Ovary (tissue), 7 donors: ENCODE measurements at regions not wholly inside any gene's neighbourhood (a gene's known extent, or its start where the extent isn't known, plus 50 kb on each side); places are given as distances from the start of the nearest gene placed in this dataset.

Source experiments
- DNase-seq, 5 donors: peaks; one replicate each; pipeline ENCODE4 v3.0.0-alpha.2; 2019 to 2020
- H3K27ac ChIP-seq, 2 donors: fragments of 200-600 bp; one replicate each; pipeline versions ENCODE4 v1.5.1 to v1.8.0; 2019 to 2022
- H3K27me3 ChIP-seq: fragments of 200-600 bp; one replicate; pipeline ENCODE4 v1.8.0; 2022
- H3K36me3 ChIP-seq: fragments of 200-600 bp; sonication (generic); one replicate; pipeline ENCODE4 v1.5.1; 2019
- H3K4me1 ChIP-seq: one replicate; pipeline ENCODE4 v1.8.1; 2013; ENCODE audit warnings: mild to moderate bottlenecking, moderate library complexity; ENCODE audit not compliant: insufficient read depth
- H3K4me3 ChIP-seq: fragments of 200-600 bp; sonication (generic); one replicate; pipeline ENCODE4 v1.5.1; 2017
- H3K9me3 ChIP-seq, 2 donors: fragments of 200-600 bp in 1 of 2; sonication (generic) in 1 of 2; one replicate each; pipeline versions ENCODE4 v1.5.1 to v1.8.1; 2013 to 2019; ENCODE audit warnings: mild to moderate bottlenecking in 1 of 2, moderate library complexity in 1 of 2
- EP300 ChIP-seq: sonication (generic); formaldehyde crosslinking; IDR thresholded peaks from one replicate; pipeline ENCODE4 v1.6.1; 2017; ENCODE audit warnings: antibody characterized with exemption
- POLR2A ChIP-seq: fragments of 450-650 bp; IDR thresholded peaks from one replicate; pipeline ENCODE4 v1.6.1; 2017; ENCODE audit warnings: antibody characterized with exemption, mild to moderate bottlenecking, moderate library complexity
- WGBS, 3 donors: extraction: QIAGEN DNeasy Blood & Tissue Kit in 1 of 3; methylation state at CpG; one replicate each; pipeline versions ENCODE4 v1.1.5 to v1.1.7; 2013 to 2017; 5-methylcytosine and 5-hydroxymethylcytosine counted together
- intact Hi-C, 4 donors: fragments of 100-400 bp; cut with DNase I; formaldehyde crosslinking; loops; one replicate each; pipeline versions ENCODE4 v1.11.0 to v1.15.1; 2022 to 2023
- TF ChIP-seq, protein P1 (sequence below), 3 donors: fragments of 450-650 bp in 2 of 3; fragments of 200-600 bp in 1 of 3; IDR thresholded peaks; one replicate each; pipeline versions ENCODE4 v1.5.1 to v1.8.0; 2016 to 2022; ENCODE audit warnings: antibody characterized with exemption in 3 of 3, mild to moderate bottlenecking in 1 of 3
- donor health status: DM: no; HTN: no; CAD: no; lungs with moderate emphysema.
- donor health status: DM: no; HTN: no; CAD: no.
- donor health status: Bipolar disorder and iron deficiency.
- donor health status: DM: no; HTN: no; CAD: no.
- donor health status: DM: yes; HTN: yes; CAD: no.

GRCh38 chr7:50857804-50858489 is 75.3 kb upstream of the GRB10 start:
- no peaks in the 10 kb centered on the region for H3K36me3 ChIP-seq
- H3K27ac ChIP-seq, result no peak overlapping the region
- DNase-seq, result no peak
- no peak overlapping the region for H3K4me3 ChIP-seq
- 59 to 72% (median 66%) methylated on average over 6 of the region's 6 CpGs for WGBS, 3 donors
- intact Hi-C loops, result no loop called here
- no peaks in the 10 kb centered on the region for H3K27me3 ChIP-seq
- TF ChIP-seq EP300, result no peak
- TF ChIP-seq, protein P1, sequence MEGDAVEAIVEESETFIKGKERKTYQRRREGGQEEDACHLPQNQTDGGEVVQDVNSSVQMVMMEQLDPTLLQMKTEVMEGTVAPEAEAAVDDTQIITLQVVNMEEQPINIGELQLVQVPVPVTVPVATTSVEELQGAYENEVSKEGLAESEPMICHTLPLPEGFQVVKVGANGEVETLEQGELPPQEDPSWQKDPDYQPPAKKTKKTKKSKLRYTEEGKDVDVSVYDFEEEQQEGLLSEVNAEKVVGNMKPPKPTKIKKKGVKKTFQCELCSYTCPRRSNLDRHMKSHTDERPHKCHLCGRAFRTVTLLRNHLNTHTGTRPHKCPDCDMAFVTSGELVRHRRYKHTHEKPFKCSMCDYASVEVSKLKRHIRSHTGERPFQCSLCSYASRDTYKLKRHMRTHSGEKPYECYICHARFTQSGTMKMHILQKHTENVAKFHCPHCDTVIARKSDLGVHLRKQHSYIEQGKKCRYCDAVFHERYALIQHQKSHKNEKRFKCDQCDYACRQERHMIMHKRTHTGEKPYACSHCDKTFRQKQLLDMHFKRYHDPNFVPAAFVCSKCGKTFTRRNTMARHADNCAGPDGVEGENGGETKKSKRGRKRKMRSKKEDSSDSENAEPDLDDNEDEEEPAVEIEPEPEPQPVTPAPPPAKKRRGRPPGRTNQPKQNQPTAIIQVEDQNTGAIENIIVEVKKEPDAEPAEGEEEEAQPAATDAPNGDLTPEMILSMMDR (IDR thresholded peaks at IDR 0.05), result no peak
- TF ChIP-seq POLR2A, result no peak
- H3K9me3 ChIP-seq, result no peaks in the 10 kb centered on the region
- no peaks in the 10 kb centered on the region for H3K4me1 ChIP-seq

DNA sequence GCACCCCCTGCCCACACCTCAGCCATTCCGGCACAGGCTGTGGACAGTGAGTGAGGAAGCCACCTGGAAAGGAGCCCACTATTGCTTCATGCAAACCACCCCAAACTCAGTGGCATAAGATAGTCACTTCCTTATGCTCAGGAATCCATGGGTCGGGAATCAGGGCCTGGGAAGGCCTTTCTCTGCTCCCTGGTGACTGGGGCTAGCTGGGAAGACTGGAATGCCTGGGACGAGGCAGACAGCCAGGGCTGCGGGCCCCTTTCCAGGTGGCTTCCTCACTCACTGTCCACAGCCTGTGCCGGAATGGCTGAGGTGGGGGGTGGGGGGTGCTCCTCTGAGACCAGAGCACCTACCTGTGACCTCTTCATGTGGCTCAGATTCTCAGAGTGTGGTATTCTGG is 74.1 kb upstream of the GRB10 start:
- DNase-seq, result no peak
- Histone ChIP-seq H3K4me1 (no peaks in the 10 kb centered on the region), H3K36me3 (no peaks in the 10 kb centered on the region), H3K4me3 (no peak overlapping the region), H3K27me3 (no peaks in the 10 kb centered on the region), H3K9me3 (no peaks in the 10 kb centered on the region), H3K27ac (no peak overlapping the region)
- TF ChIP-seq, protein P1 (IDR thresholded peaks at IDR 0.05), result no peak
- TF ChIP-seq POLR2A (no peak), EP300 (no peak)
- intact Hi-C loops, result no loop called here
- WGBS, 3 donors, result 65 to 86% (median 66%) methylated on average over 5 of the region's 5 CpGs

DNA sequence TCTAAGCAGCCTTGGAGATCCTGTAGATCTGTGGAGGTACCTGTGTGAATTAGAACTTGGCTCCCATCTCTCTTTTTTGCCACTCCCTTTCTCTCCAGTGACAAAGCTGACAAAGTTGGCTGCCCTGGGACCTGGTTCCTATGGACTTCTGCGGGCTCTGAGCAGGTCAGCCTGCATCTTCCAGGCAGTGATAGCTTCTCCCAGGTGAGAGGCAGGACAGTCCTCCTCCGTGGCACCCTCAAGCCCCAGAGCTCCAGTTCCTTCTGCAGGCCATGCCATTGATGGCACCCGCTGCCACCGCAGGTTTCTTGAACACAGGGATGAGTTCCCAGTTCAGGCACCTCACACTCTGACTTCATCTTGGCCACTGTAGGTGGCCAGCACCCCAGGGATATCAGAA is 73.5 kb upstream of the GRB10 start:
- intact Hi-C loops, result no loop called here
- WGBS, 3 donors, result 83 to 92% (median 89%) methylated on average over 4 of the region's 4 CpGs
- Histone ChIP-seq H3K9me3 (no peaks in the 10 kb centered on the region), H3K27me3 (no peaks in the 10 kb centered on the region), H3K27ac (no peak overlapping the region), H3K4me1 (no peaks in the 10 kb centered on the region), H3K36me3 (no peaks in the 10 kb centered on the region), H3K4me3 (no peak overlapping the region)
- TF ChIP-seq POLR2A, result no peak
- no peak for TF ChIP-seq EP300
- TF ChIP-seq, protein P1 (IDR thresholded peaks at IDR 0.05), result no peak
- DNase-seq, result no peak

GRCh38 chr7:50855526-50855925 is 72.8 kb upstream of the GRB10 start:
- intact Hi-C loops, result no loop called here
- H3K36me3 ChIP-seq, result no peaks in the 10 kb centered on the region
- no peak overlapping the region for H3K27ac ChIP-seq
- H3K27me3 ChIP-seq, result no peaks in the 10 kb centered on the region
- no peak for DNase-seq
- WGBS, 3 donors, result 91 to 95% (median 92%) methylated on average over 4 to 5 of the region's 5 CpGs
- H3K9me3 ChIP-seq, result no peaks in the 10 kb centered on the region
- TF ChIP-seq, protein P1 (IDR thresholded peaks at IDR 0.05), result no peak
- TF ChIP-seq POLR2A, result no peak
- TF ChIP-seq EP300, result no peak
- no peaks in the 10 kb centered on the region for H3K4me1 ChIP-seq
- no peak overlapping the region for H3K4me3 ChIP-seq
